Breast epithelium (tissue), 4 donors: ENCODE measurements at regions not wholly inside any gene's neighbourhood (a gene's known extent, or its start where the extent isn't known, plus 50 kb on each side); places are given as distances from the start of the nearest gene placed in this dataset.

ENCODE experiments used
- DNase-seq, 2 donors: peaks; one replicate each; pipeline ENCODE4 v3.0.0-alpha.2; 2019; ENCODE audit warnings: low spot score in 2 of 2
- H3K27ac ChIP-seq, 2 donors: fragments of 200-600 bp; sonication (generic) in 1 of 2; one replicate each; pipeline ENCODE4 v1.5.1; 2016 to 2019; ENCODE audit warnings: mild to moderate bottlenecking in 1 of 2
- H3K27me3 ChIP-seq, 2 donors: fragments of 200-600 bp; sonication (generic) in 1 of 2; one replicate each; pipeline versions ENCODE4 v1.5.1 to v1.6.0; 2017 to 2019; ENCODE audit warnings: control low read depth in 1 of 2, mild to moderate bottlenecking in 1 of 2
- H3K36me3 ChIP-seq: fragments of 200-600 bp; one replicate; pipeline ENCODE4 v1.5.1; 2019
- H3K4me1 ChIP-seq, 2 donors: fragments of 200-600 bp; sonication (generic); one replicate each; pipeline ENCODE4 v1.5.1; 2016 to 2019; ENCODE audit warnings: control low read depth in 1 of 2
- H3K4me3 ChIP-seq, 3 donors: fragments of 200-600 bp; sonication (generic); 1 replicate in 2 of 3; 2 replicates in 1 of 3; pipeline ENCODE4 v1.5.1; 2016 to 2019; ENCODE audit warnings: mild to moderate bottlenecking in 3 of 3, moderate library complexity in 2 of 3
- H3K9me3 ChIP-seq, 2 donors: fragments of 200-600 bp; sonication (generic) in 1 of 2; one replicate each; pipeline ENCODE4 v1.5.1; 2016 to 2019; ENCODE audit warnings: control low read depth in 1 of 2
- CTCF ChIP-seq, 3 donors: fragments of 450-650 bp; IDR thresholded peaks; one replicate each; pipeline ENCODE4 v1.5.1; 2016 to 2017; ENCODE audit warnings: antibody characterized with exemption in 3 of 3, mild to moderate bottlenecking in 3 of 3, moderate library complexity in 3 of 3
- POLR2A ChIP-seq: fragments of 450-650 bp; IDR thresholded peaks from one replicate; pipeline ENCODE4 v1.6.1; 2016; ENCODE audit warnings: antibody characterized with exemption, mild to moderate bottlenecking, moderate library complexity
- POLR2AphosphoS5 ChIP-seq, 3 donors: sonication (generic); formaldehyde crosslinking; IDR thresholded peaks; one replicate each; pipeline ENCODE4 v1.6.1; 2017; ENCODE audit warnings: antibody characterized with exemption in 3 of 3
- intact Hi-C: fragments of 100-400 bp; cut with DNase I; formaldehyde crosslinking; loops from one replicate; pipeline ENCODE4 v1.15.1; 2023; ENCODE audit warnings: low total_unique reads

- H3K4me3 ChIP-seq, result no peak overlapping the region
- DNase-seq, result no peak
- H3K27ac ChIP-seq, result no peak overlapping the region
- H3K4me1 ChIP-seq, result no peaks in the 10 kb centered on the region
- TF ChIP-seq POLR2A, result no peak
- no peak for TF ChIP-seq CTCF (IDR thresholded peaks at IDR 0.05)
- no peaks in the 10 kb centered on the region for H3K9me3 ChIP-seq
- no peaks in the 10 kb centered on the region for H3K27me3 ChIP-seq
- intact Hi-C loops, result no loop called here
- H3K36me3 ChIP-seq, result no peaks in the 10 kb centered on the region
Measured at GRCh38 chr6:122069932-122070331, 329.5 kb upstream of the HSF2 start.

GRCh38 chr6:122072014-122072647, 327.3 kb upstream of the HSF2 start:
- H3K27ac ChIP-seq, result no peak overlapping the region
- no peak for TF ChIP-seq POLR2AphosphoS5 (IDR thresholded peaks at IDR 0.05)
- TF ChIP-seq POLR2A, result no peak
- no peak for TF ChIP-seq CTCF (IDR thresholded peaks at IDR 0.05)
- no peaks in the 10 kb centered on the region for H3K9me3 ChIP-seq
- intact Hi-C loops, result no loop called here
- DNase-seq, result no peak
- no peaks in the 10 kb centered on the region for H3K36me3 ChIP-seq
- no peaks in the 10 kb centered on the region for H3K4me1 ChIP-seq
- no peaks in the 10 kb centered on the region for H3K27me3 ChIP-seq
- no peak overlapping the region for H3K4me3 ChIP-seq

- Histone ChIP-seq H3K36me3 (no peaks in the 10 kb centered on the region), H3K9me3 (no peaks in the 10 kb centered on the region), H3K4me1 (no peaks in the 10 kb centered on the region), H3K27me3 (no peaks in the 10 kb centered on the region), H3K27ac (no peak overlapping the region), H3K4me3 (no peak overlapping the region)
- DNase-seq, result no peak
- no peak for TF ChIP-seq POLR2A
- TF ChIP-seq CTCF (IDR thresholded peaks at IDR 0.05), result no peak
- TF ChIP-seq POLR2AphosphoS5 (IDR thresholded peaks at IDR 0.05), result no peak
- intact Hi-C loops, result no loop called here
Measured at GRCh38 chr6:122075084-122075838, 324.2 kb upstream of the HSF2 start.

- intact Hi-C loops, result no loop called here
- TF ChIP-seq CTCF (IDR thresholded peaks at IDR 0.05), result no peak
- TF ChIP-seq POLR2AphosphoS5 (IDR thresholded peaks at IDR 0.05), result no peak
- TF ChIP-seq POLR2A, result no peak
- Histone ChIP-seq H3K4me1 (no peaks in the 10 kb centered on the region), H3K36me3 (no peaks in the 10 kb centered on the region), H3K27me3 (no peaks in the 10 kb centered on the region), H3K9me3 (no peaks in the 10 kb centered on the region), H3K27ac (no peak overlapping the region), H3K4me3 (no peak overlapping the region)
- no peak for DNase-seq
Measured at GRCh38 chr6:122075917-122076316, 323.5 kb upstream of the HSF2 start.

- no peaks in the 10 kb centered on the region for H3K36me3 ChIP-seq
- no peaks in the 10 kb centered on the region for H3K27me3 ChIP-seq
- no peak for DNase-seq
- no peaks in the 10 kb centered on the region for H3K4me1 ChIP-seq
- no peak overlapping the region for H3K27ac ChIP-seq
- TF ChIP-seq POLR2A (no peak), POLR2AphosphoS5 (IDR thresholded peaks at IDR 0.05) (no peak), CTCF (IDR thresholded peaks at IDR 0.05) (no peak)
- intact Hi-C loops, result no loop called here
- no peaks in the 10 kb centered on the region for H3K9me3 ChIP-seq
- H3K4me3 ChIP-seq, result no peak overlapping the region
Measured at GRCh38 chr6:122077603-122078002, 321.8 kb upstream of the HSF2 start.
